Nephron progenitor cell (in vitro differentiated cells): ENCODE measurements at regions not wholly inside any gene's neighbourhood (a gene's known extent, or its start where the extent isn't known, plus 50 kb on each side); places are given as distances from the start of the nearest gene placed in this dataset.

Experiments used
- DNase-seq: peaks from one replicate; pipeline ENCODE4 v3.0.0; 2021
- H3K27ac Mint-ChIP-seq: 2 replicates; pipeline ENCODE4 v1.8.0; 2021; ENCODE audit warnings: mild to moderate bottlenecking, moderate library complexity, mixed read lengths
- H3K27me3 Mint-ChIP-seq: 2 replicates; pipeline ENCODE4 v1.8.0; 2021; ENCODE audit warnings: mild to moderate bottlenecking, low read depth, mixed read lengths; ENCODE audit not compliant: poor library complexity
- H3K36me3 Mint-ChIP-seq: 2 replicates; pipeline ENCODE4 v1.8.0; 2021; ENCODE audit warnings: low read depth, mixed read lengths
- H3K4me1 Mint-ChIP-seq: 2 replicates; pipeline ENCODE4 v1.8.0; 2021; ENCODE audit warnings: mixed read lengths
- H3K4me3 Mint-ChIP-seq: 2 replicates; pipeline ENCODE4 v1.8.0; 2021; ENCODE audit warnings: mild to moderate bottlenecking, moderate library complexity, mixed read lengths
- H3K9me3 Mint-ChIP-seq: 2 replicates; pipeline ENCODE4 v1.8.0; 2021; ENCODE audit warnings: mild to moderate bottlenecking, moderate library complexity, mixed read lengths
- TF ChIP-seq, protein P1 (sequence below): fragments of 200-600 bp; sonication (generic); IDR thresholded peaks from 2 replicates; pipeline ENCODE4 v1.5.0; 2021; ENCODE audit warnings: antibody characterized with exemption

DNA sequence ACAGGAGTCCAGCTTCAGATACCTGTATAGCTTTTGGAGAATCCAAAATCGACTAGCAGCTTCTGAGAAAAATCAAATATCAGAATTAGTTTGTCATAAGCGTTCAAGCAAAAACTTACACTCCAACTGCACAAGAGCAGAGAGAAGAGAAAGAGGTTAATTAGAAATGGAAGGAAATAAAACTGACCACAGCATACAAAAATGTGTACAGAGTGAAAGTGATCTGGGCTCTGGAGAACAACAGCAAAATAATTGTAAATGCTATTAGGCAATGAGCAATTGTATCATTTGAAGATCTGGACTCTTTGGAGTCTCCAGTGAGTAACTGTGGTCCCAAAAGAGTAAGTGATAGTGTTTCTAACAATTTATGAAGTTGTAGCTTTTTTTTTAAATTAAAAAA lies 867.3 kb downstream of the TRIB2 start:
- peaks cover 4% of the 10 kb centered on the region for H3K27me3 Mint-ChIP-seq
- no peak overlapping the region for H3K4me3 Mint-ChIP-seq
- H3K9me3 Mint-ChIP-seq, result no peaks in the 10 kb centered on the region
- H3K4me1 Mint-ChIP-seq, result no peaks in the 10 kb centered on the region
- TF ChIP-seq, protein P1, sequence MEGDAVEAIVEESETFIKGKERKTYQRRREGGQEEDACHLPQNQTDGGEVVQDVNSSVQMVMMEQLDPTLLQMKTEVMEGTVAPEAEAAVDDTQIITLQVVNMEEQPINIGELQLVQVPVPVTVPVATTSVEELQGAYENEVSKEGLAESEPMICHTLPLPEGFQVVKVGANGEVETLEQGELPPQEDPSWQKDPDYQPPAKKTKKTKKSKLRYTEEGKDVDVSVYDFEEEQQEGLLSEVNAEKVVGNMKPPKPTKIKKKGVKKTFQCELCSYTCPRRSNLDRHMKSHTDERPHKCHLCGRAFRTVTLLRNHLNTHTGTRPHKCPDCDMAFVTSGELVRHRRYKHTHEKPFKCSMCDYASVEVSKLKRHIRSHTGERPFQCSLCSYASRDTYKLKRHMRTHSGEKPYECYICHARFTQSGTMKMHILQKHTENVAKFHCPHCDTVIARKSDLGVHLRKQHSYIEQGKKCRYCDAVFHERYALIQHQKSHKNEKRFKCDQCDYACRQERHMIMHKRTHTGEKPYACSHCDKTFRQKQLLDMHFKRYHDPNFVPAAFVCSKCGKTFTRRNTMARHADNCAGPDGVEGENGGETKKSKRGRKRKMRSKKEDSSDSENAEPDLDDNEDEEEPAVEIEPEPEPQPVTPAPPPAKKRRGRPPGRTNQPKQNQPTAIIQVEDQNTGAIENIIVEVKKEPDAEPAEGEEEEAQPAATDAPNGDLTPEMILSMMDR, result no peak
- no peak overlapping the region for H3K27ac Mint-ChIP-seq
- no peaks in the 10 kb centered on the region for H3K36me3 Mint-ChIP-seq
- DNase-seq, result no peak

DNA sequence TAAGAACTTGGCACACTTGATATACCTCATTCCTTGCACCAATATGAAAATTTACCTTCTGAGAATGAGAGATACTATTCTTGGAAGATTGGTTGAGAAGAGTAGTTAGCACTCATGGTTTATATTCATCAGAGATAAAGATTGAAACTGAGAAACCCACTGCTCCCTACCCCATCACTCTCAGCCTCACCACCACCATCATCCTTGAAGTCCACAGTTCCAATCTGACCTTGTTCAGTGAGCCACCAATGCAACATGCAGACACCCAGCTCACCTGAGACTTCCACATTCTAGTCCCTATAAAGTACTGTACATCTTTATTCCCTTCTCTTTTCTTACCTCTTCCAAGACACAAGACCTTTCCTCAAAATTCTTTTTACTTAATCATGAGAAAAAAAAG lies 869.0 kb downstream of the TRIB2 start:
- no peaks in the 10 kb centered on the region for H3K36me3 Mint-ChIP-seq
- TF ChIP-seq, protein P1, result no peak
- DNase-seq, result no peak
- H3K4me3 Mint-ChIP-seq, result no peak overlapping the region
- no peak overlapping the region for H3K27ac Mint-ChIP-seq
- H3K4me1 Mint-ChIP-seq, result no peaks in the 10 kb centered on the region
- peaks cover 4% of the 10 kb centered on the region for H3K27me3 Mint-ChIP-seq
- H3K9me3 Mint-ChIP-seq, result no peaks in the 10 kb centered on the region

DNA sequence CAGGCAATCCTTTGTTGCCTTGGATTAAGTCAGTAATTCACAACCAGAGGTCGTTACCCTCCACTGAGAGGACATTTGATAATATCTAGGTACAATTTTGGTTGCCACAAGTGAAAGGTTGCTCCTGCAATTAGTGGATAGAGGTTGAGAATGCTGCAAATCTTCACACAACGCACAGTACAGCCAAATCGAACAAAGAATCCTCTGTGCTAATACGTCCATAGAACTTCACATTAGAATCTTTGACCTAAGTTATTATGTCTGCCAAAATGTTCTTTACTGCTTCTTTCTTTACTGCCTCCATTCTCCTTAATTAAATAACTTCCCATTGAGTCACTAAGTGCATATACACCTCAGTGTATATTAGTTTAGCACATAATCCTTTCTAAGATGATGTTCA lies 879.5 kb downstream of the TRIB2 start:
- Mint-ChIP-seq H3K9me3 (peaks cover 13% of the 10 kb centered on the region), H3K27me3 (no peaks in the 10 kb centered on the region), H3K4me3 (no peak overlapping the region), H3K4me1 (peaks cover 6% of the 10 kb centered on the region), H3K27ac (no peak overlapping the region), H3K36me3 (no peaks in the 10 kb centered on the region)
- TF ChIP-seq, protein P1, result no peak
- DNase-seq, result no peak

DNA sequence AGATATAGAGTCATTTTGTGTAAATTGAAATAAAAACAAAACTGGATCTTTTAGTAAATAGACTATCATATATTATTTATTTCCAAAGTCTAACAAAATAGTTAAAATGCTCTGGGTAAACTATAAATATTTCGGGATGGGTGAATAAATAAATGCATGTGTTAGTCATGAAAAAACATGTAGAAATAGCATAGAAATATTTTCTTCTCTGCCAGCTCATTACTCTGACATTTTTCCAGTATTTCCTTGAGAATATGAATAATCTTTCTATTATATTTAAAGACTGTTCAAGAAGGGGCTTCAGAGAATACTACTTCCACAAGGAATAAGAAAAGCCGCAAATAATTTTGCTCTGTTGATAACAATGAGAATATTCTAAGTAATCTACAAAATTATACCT lies 880.4 kb downstream of the TRIB2 start:
- Mint-ChIP-seq H3K4me3 (no peak overlapping the region), H3K4me1 (peaks cover 6% of the 10 kb centered on the region), H3K27me3 (no peaks in the 10 kb centered on the region), H3K9me3 (peaks cover 13% of the 10 kb centered on the region), H3K36me3 (no peaks in the 10 kb centered on the region), H3K27ac (no peak overlapping the region)
- TF ChIP-seq, protein P1, result no peak
- no peak for DNase-seq

DNA sequence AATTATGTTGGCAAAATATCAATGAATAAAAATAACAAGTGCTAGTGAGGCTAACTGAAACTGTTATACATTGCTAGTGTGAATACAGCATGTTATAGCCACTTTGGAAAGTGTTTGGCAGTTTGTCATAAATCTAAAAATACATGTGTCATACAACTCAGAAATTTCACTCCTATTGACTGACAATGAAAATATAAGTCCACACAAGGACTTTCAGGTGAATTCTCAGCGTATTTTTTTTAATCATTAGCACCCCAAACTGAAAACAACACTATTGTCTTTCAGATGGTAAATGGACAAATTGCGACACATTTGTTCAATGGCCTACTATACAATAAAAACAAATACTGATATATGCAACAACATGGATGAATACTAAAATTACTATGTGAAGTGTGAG lies 884.8 kb downstream of the TRIB2 start:
- TF ChIP-seq, protein P1, result no peak
- no peak for DNase-seq
- H3K4me3 Mint-ChIP-seq, result no peak overlapping the region
- no peak overlapping the region for H3K27ac Mint-ChIP-seq
- H3K9me3 Mint-ChIP-seq, result no peaks in the 10 kb centered on the region
- H3K4me1 Mint-ChIP-seq, result peaks cover 6% of the 10 kb centered on the region
- no peaks in the 10 kb centered on the region for H3K36me3 Mint-ChIP-seq
- H3K27me3 Mint-ChIP-seq, result no peaks in the 10 kb centered on the region

DNA sequence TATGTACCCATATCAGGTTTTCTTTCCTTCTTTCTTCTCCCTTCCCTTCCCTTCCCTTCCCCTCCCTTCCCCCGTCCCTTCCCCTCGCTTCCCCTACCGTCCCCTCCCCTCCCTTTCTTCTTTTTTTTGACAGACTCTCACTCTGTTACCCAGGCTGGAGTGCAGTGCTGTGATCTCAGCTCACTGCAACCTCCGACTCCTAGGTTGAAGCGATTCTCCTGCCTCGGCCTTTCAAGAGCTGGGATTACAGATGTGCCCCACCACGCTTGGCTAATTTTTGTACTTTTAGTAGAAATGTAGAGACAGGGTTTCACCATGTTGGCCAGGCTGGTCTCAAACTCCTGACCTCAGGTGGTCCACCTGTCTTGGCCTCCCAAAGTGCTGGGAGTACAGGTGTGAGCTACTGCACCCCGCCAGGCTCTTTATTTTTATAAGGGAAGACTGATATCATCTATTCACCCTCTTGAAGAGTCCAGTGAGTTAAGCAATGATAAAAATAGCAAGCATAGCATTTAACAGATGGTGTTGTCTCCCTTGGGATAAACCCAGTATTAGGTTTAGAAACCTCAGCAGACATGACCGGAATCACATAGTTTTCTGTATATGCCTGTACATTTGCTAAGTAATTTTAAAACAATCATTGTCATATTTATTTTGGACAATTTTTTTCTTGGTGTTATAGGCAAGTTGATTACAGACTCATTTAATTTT lies 888.4 kb downstream of the TRIB2 start:
- Mint-ChIP-seq H3K4me3 (no peak overlapping the region), H3K36me3 (no peaks in the 10 kb centered on the region), H3K9me3 (no peaks in the 10 kb centered on the region), H3K27me3 (no peaks in the 10 kb centered on the region), H3K4me1 (no peaks in the 10 kb centered on the region), H3K27ac (no peak overlapping the region)
- DNase-seq, result no peak
- TF ChIP-seq, protein P1, result no peak
